Testis (tissue), 2 donors: ENCODE measurements at regions not wholly inside any gene's neighbourhood (a gene's known extent, or its start where the extent isn't known, plus 50 kb on each side); places are given as distances from the start of the nearest gene placed in this dataset.

Experiments
- POLR2A ChIP-seq: fragments of 450-650 bp; IDR thresholded peaks from one replicate; pipeline ENCODE4 v1.6.1; 2017; ENCODE audit warnings: antibody characterized with exemption, mild to moderate bottlenecking, moderate library complexity
- TF ChIP-seq, protein P1 (sequence below), 3 experiments: fragments of 450-650 bp in 2 of 3; fragments of 200-600 bp in 1 of 3; sonication (generic) in 1 of 3; IDR thresholded peaks; one replicate each; pipeline ENCODE4 v1.5.1; 2016 to 2019; ENCODE audit warnings: antibody characterized with exemption in 3 of 3, mild to moderate bottlenecking in 2 of 3, moderate library complexity in 1 of 3

DNA sequence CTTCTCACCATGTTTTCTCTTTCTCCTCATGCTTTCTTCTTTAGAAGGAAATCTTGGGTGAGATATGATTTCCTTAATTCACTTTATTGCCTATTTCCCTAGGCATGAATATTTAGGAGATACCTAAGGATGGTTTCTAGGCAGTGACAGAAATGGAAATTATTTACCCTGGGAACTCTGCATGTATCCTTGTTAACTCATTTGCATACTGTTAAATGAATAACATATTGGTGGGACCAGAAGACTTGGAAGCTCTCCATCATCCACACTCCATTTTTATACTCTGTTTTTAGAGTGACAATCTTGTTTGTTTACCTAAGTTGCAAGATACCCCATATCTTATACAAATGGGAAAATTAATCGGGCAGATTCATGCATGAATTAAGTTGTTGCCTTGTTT is 285.7 kb downstream of the RNF144B start:
- TF ChIP-seq, protein P1, sequence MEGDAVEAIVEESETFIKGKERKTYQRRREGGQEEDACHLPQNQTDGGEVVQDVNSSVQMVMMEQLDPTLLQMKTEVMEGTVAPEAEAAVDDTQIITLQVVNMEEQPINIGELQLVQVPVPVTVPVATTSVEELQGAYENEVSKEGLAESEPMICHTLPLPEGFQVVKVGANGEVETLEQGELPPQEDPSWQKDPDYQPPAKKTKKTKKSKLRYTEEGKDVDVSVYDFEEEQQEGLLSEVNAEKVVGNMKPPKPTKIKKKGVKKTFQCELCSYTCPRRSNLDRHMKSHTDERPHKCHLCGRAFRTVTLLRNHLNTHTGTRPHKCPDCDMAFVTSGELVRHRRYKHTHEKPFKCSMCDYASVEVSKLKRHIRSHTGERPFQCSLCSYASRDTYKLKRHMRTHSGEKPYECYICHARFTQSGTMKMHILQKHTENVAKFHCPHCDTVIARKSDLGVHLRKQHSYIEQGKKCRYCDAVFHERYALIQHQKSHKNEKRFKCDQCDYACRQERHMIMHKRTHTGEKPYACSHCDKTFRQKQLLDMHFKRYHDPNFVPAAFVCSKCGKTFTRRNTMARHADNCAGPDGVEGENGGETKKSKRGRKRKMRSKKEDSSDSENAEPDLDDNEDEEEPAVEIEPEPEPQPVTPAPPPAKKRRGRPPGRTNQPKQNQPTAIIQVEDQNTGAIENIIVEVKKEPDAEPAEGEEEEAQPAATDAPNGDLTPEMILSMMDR (IDR thresholded peaks at IDR 0.05): no peak
- TF ChIP-seq POLR2A: no peak
